BE2C (cell line): ENCODE measurements at regions not wholly inside any gene's neighbourhood (a gene's known extent, or its start where the extent isn't known, plus 50 kb on each side); places are given as distances from the start of the nearest gene placed in this dataset.

Experiments
- DNase-seq: peaks from one replicate; pipeline ENCODE4 v3.0.0-alpha.2; 2020
- H3K27me3 ChIP-seq: fragments of 250-450 bp; sonication (Bioruptor Pico); 2 replicates; pipeline ENCODE4 v1.5.1; 2020; ENCODE audit warnings: mild to moderate bottlenecking
- H3K36me3 ChIP-seq: fragments of 250-450 bp; sonication (Bioruptor Pico); 2 replicates; pipeline ENCODE4 v1.5.1; 2020; ENCODE audit warnings: mild to moderate bottlenecking
- H3K4me1 ChIP-seq: fragments of 250-450 bp; sonication (Bioruptor Pico); 2 replicates; pipeline ENCODE4 v1.5.1; 2020
- H3K4me3 ChIP-seq: 2 replicates; pipeline ENCODE4 v1.5.1; 2011; ENCODE audit warnings: low read depth, low read length
- H3K9me3 ChIP-seq: fragments of 250-450 bp; sonication (Bioruptor Pico); 2 replicates; pipeline ENCODE4 v1.5.1; 2020
- TF ChIP-seq, protein P1 (sequence below): IDR thresholded peaks from 2 replicates; pipeline ENCODE4 v1.5.1; 2012; ENCODE audit warnings: mild to moderate bottlenecking, low read depth, low read length

DNA sequence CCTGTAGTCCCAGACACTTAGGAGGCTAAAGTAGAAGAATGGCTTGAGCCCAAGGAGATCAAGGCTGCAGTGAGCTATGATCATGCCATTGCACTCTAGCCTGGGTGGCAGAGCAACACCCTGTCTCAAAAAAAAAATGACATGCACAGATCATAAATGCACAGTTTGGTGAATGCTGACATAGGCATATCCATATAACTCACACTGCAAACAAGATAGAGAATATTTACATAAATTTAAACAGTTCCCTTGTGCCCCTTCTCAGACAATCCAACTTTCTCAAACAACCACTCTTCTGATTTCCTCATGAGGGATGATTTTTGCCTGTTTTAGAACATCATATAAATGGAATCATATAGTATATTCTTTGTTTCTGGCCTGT is 88.7 kb upstream of the CAST start:
- H3K27me3 ChIP-seq: no peaks in the 10 kb centered on the region
- no peak overlapping the region for H3K4me3 ChIP-seq
- H3K36me3 ChIP-seq: no peaks in the 10 kb centered on the region
- H3K4me1 ChIP-seq: no peaks in the 10 kb centered on the region
- no peaks in the 10 kb centered on the region; the same call in 1 of the 2 replicates for H3K9me3 ChIP-seq
- no peak for DNase-seq
- TF ChIP-seq, protein P1, sequence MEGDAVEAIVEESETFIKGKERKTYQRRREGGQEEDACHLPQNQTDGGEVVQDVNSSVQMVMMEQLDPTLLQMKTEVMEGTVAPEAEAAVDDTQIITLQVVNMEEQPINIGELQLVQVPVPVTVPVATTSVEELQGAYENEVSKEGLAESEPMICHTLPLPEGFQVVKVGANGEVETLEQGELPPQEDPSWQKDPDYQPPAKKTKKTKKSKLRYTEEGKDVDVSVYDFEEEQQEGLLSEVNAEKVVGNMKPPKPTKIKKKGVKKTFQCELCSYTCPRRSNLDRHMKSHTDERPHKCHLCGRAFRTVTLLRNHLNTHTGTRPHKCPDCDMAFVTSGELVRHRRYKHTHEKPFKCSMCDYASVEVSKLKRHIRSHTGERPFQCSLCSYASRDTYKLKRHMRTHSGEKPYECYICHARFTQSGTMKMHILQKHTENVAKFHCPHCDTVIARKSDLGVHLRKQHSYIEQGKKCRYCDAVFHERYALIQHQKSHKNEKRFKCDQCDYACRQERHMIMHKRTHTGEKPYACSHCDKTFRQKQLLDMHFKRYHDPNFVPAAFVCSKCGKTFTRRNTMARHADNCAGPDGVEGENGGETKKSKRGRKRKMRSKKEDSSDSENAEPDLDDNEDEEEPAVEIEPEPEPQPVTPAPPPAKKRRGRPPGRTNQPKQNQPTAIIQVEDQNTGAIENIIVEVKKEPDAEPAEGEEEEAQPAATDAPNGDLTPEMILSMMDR: no peak

DNA sequence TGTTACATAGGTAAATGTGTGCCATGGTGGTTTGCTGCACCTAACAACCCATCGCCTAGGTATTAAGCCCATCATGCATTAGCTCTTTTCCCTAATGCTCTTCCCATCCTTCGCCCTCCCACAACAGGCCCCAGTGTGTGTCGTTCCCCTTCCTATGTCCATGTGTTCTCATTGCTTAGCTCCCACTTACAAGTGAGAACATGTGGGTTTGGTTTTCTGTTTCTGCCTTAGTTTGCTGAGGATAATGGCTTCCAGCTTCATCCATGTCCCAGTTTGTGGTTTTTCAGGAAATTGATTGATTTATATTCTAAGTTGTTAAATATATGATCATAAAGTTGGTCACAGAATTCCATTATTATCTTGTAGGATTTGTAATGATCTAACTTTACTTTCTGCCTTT is 85.3 kb upstream of the CAST start:
- Histone ChIP-seq H3K36me3 (no peaks in the 10 kb centered on the region), H3K27me3 (no peaks in the 10 kb centered on the region), H3K9me3 (no peaks in the 10 kb centered on the region), H3K4me1 (no peaks in the 10 kb centered on the region), H3K4me3 (no peak overlapping the region)
- TF ChIP-seq, protein P1: no peak
- no peak for DNase-seq

DNA sequence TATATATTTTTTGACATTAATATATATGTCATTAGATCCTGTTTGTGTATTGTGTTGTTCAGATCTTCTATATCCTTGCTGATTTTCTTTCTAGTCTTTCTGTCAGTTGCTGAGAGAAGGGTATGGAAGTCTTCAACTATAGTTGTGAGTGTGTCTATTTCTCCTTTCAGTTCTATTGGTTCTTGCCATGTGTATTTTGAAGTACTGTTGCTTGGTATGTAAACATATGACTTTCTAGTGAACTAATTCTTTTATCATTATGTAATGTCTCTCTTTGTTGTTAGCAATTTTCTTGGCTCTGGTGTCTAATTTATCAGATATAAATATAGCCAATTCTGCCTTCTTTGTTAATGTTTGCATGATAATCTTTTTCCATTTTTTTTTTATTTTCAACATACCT is 84.3 kb upstream of the CAST start:
- Histone ChIP-seq H3K36me3 (no peaks in the 10 kb centered on the region), H3K27me3 (no peaks in the 10 kb centered on the region), H3K9me3 (no peaks in the 10 kb centered on the region), H3K4me1 (no peaks in the 10 kb centered on the region), H3K4me3 (no peak overlapping the region)
- no peak for DNase-seq
- TF ChIP-seq, protein P1: no peak

DNA sequence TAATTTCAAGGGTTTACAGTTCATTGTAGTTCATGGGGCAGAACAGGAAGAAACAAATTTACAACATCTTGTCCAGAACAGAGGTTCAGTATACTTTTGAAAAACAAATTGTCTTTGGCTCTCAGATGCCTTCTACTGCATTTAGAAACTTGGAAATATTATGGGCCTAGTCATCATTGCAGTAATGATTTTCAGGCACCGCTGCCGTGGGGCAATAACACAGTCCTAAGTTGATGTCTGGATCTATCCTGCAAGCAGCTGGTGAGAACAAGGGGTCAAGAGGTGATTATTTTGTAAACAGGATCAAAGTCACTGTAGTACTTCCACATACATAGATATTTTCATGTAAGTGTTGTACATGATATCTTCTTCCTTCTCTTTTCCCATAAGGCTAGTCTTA is 82.5 kb upstream of the CAST start:
- H3K27me3 ChIP-seq: no peaks in the 10 kb centered on the region
- H3K4me3 ChIP-seq: no peak overlapping the region
- no peaks in the 10 kb centered on the region for H3K4me1 ChIP-seq
- H3K36me3 ChIP-seq: no peaks in the 10 kb centered on the region
- no peaks in the 10 kb centered on the region for H3K9me3 ChIP-seq
- TF ChIP-seq, protein P1: no peak
- DNase-seq: no peak

DNA sequence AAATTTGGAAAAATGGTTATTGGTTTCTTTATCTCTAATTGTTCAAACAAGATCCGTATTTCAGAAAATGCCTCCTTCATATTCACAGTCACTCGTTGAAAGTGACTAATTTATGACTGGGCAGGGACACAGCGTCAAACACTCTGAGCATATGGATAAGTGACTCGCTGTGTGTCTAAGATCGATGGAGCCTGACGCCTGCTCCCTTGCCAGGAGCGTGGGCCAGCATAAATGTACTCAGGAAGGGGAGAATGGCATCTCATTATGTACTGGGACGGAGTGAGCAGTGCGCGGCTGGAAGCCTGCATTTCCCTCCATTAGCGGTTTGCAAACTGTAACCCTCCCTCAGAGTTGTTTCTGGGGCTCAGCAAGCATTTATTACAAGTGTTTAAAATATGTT is 79.8 kb upstream of the CAST start:
- peak; percentile 48 for DNase-seq
- TF ChIP-seq, protein P1: no peak
- H3K4me1 ChIP-seq: no peaks in the 10 kb centered on the region
- no peaks in the 10 kb centered on the region for H3K27me3 ChIP-seq
- H3K9me3 ChIP-seq: no peaks in the 10 kb centered on the region
- no peak overlapping the region for H3K4me3 ChIP-seq
- no peaks in the 10 kb centered on the region for H3K36me3 ChIP-seq

DNA sequence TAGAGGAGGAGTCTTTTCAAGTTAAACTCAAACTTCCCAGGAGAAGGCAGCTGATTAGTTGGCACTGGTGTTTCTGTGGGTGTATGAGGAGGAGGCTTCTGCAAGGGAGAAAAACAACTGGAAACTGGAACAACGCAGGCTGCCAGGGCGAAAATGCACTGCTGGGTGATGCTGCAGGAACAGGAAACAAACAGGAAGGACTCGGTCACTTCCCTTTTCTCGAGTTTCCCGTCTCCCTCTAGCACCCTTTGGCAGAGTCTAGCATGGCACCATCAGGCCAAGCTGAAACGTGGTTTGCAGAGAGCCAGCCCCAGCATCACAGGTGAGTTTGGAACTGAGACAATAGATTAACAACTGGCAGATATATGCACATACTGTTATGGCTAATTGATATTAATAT is 77.5 kb upstream of the CAST start:
- Histone ChIP-seq H3K4me1 (no peaks in the 10 kb centered on the region), H3K27me3 (no peaks in the 10 kb centered on the region), H3K36me3 (no peaks in the 10 kb centered on the region), H3K4me3 (no peak overlapping the region), H3K9me3 (no peaks in the 10 kb centered on the region)
- DNase-seq: no peak
- TF ChIP-seq, protein P1: no peak
